Breast epithelium (tissue), 4 donors: ENCODE measurements at regions not wholly inside any gene's neighbourhood (a gene's known extent, or its start where the extent isn't known, plus 50 kb on each side); places are given as distances from the start of the nearest gene placed in this dataset.

Experiments
- DNase-seq, 2 donors: peaks; one replicate each; pipeline ENCODE4 v3.0.0-alpha.2; 2019; ENCODE audit warnings: low spot score in 2 of 2
- H3K27ac ChIP-seq, 2 donors: fragments of 200-600 bp; sonication (generic) in 1 of 2; one replicate each; pipeline ENCODE4 v1.5.1; 2016 to 2019; ENCODE audit warnings: mild to moderate bottlenecking in 1 of 2
- H3K27me3 ChIP-seq, 2 donors: fragments of 200-600 bp; sonication (generic) in 1 of 2; one replicate each; pipeline versions ENCODE4 v1.5.1 to v1.6.0; 2017 to 2019; ENCODE audit warnings: control low read depth in 1 of 2, mild to moderate bottlenecking in 1 of 2
- H3K36me3 ChIP-seq: fragments of 200-600 bp; one replicate; pipeline ENCODE4 v1.5.1; 2019
- H3K4me1 ChIP-seq, 2 donors: fragments of 200-600 bp; sonication (generic); one replicate each; pipeline ENCODE4 v1.5.1; 2016 to 2019; ENCODE audit warnings: control low read depth in 1 of 2
- H3K4me3 ChIP-seq, 3 donors: fragments of 200-600 bp; sonication (generic); 1 replicate in 2 of 3; 2 replicates in 1 of 3; pipeline ENCODE4 v1.5.1; 2016 to 2019; ENCODE audit warnings: mild to moderate bottlenecking in 3 of 3, moderate library complexity in 2 of 3
- H3K9me3 ChIP-seq, 2 donors: fragments of 200-600 bp; sonication (generic) in 1 of 2; one replicate each; pipeline ENCODE4 v1.5.1; 2016 to 2019; ENCODE audit warnings: control low read depth in 1 of 2
- CTCF ChIP-seq, 3 donors: fragments of 450-650 bp; IDR thresholded peaks; one replicate each; pipeline ENCODE4 v1.5.1; 2016 to 2017; ENCODE audit warnings: antibody characterized with exemption in 3 of 3, mild to moderate bottlenecking in 3 of 3, moderate library complexity in 3 of 3
- POLR2A ChIP-seq: fragments of 450-650 bp; IDR thresholded peaks from one replicate; pipeline ENCODE4 v1.6.1; 2016; ENCODE audit warnings: antibody characterized with exemption, mild to moderate bottlenecking, moderate library complexity
- POLR2AphosphoS5 ChIP-seq, 3 donors: sonication (generic); formaldehyde crosslinking; IDR thresholded peaks; one replicate each; pipeline ENCODE4 v1.6.1; 2017; ENCODE audit warnings: antibody characterized with exemption in 3 of 3
- intact Hi-C: fragments of 100-400 bp; cut with DNase I; formaldehyde crosslinking; loops from one replicate; pipeline ENCODE4 v1.15.1; 2023; ENCODE audit warnings: low total_unique reads

GRCh38 chr12:127526925-127527324, 740.0 kb upstream of the TMEM132C start:
- H3K9me3 ChIP-seq: no peaks in the 10 kb centered on the region
- no peak for DNase-seq
- no peaks in the 10 kb centered on the region for H3K27me3 ChIP-seq
- intact Hi-C loops: no loop called here
- no peak overlapping the region for H3K27ac ChIP-seq
- no peaks in the 10 kb centered on the region for H3K4me1 ChIP-seq
- TF ChIP-seq POLR2A: no peak
- no peak for TF ChIP-seq CTCF (IDR thresholded peaks at IDR 0.05)
- TF ChIP-seq POLR2AphosphoS5 (IDR thresholded peaks at IDR 0.05): no peak
- no peaks in the 10 kb centered on the region for H3K36me3 ChIP-seq
- no peak overlapping the region for H3K4me3 ChIP-seq

GRCh38 chr12:127528551-127528950, 738.4 kb upstream of the TMEM132C start:
- Histone ChIP-seq H3K9me3 (no peaks in the 10 kb centered on the region), H3K4me3 (no peak overlapping the region), H3K27ac (no peak overlapping the region), H3K4me1 (no peaks in the 10 kb centered on the region), H3K27me3 (no peaks in the 10 kb centered on the region), H3K36me3 (no peaks in the 10 kb centered on the region)
- TF ChIP-seq CTCF (IDR thresholded peaks at IDR 0.05) (no peak), POLR2AphosphoS5 (IDR thresholded peaks at IDR 0.05) (no peak), POLR2A (no peak)
- intact Hi-C loops: no loop called here
- no peak for DNase-seq

- no peak overlapping the region for H3K4me3 ChIP-seq
- H3K9me3 ChIP-seq: no peaks in the 10 kb centered on the region
- intact Hi-C loops: no loop called here
- DNase-seq: no peak
- no peak overlapping the region for H3K27ac ChIP-seq
- TF ChIP-seq CTCF (IDR thresholded peaks at IDR 0.05) (no peak), POLR2A (no peak), POLR2AphosphoS5 (IDR thresholded peaks at IDR 0.05) (no peak)
- H3K4me1 ChIP-seq: no peaks in the 10 kb centered on the region
- H3K27me3 ChIP-seq: no peaks in the 10 kb centered on the region
- H3K36me3 ChIP-seq: no peaks in the 10 kb centered on the region
Observed at GRCh38 chr12:127531542-127531941, 735.4 kb upstream of the TMEM132C start.

GRCh38 chr12:127533353-127533752, 733.6 kb upstream of the TMEM132C start:
- no peaks in the 10 kb centered on the region for H3K36me3 ChIP-seq
- no peak overlapping the region for H3K4me3 ChIP-seq
- H3K9me3 ChIP-seq: no peaks in the 10 kb centered on the region
- no peak for DNase-seq
- intact Hi-C loops: no loop called here
- H3K27ac ChIP-seq: no peak overlapping the region
- TF ChIP-seq CTCF (IDR thresholded peaks at IDR 0.05) (no peak), POLR2A (no peak), POLR2AphosphoS5 (IDR thresholded peaks at IDR 0.05) (no peak)
- no peaks in the 10 kb centered on the region for H3K27me3 ChIP-seq
- H3K4me1 ChIP-seq: no peaks in the 10 kb centered on the region

- H3K4me3 ChIP-seq: no peak overlapping the region
- H3K4me1 ChIP-seq: no peaks in the 10 kb centered on the region
- no peaks in the 10 kb centered on the region for H3K9me3 ChIP-seq
- no peaks in the 10 kb centered on the region for H3K27me3 ChIP-seq
- DNase-seq: no peak
- no peaks in the 10 kb centered on the region for H3K36me3 ChIP-seq
- intact Hi-C loops: no loop called here
- TF ChIP-seq POLR2A (no peak), CTCF (IDR thresholded peaks at IDR 0.05) (no peak), POLR2AphosphoS5 (IDR thresholded peaks at IDR 0.05) (no peak)
- H3K27ac ChIP-seq: no peak overlapping the region
Observed at GRCh38 chr12:127536833-127537428, 730.0 kb upstream of the TMEM132C start.
